NOMO-1 treated with DMSO at 0.1 percent for 48 hours (cell line): ENCODE measurements at regions not wholly inside any gene's neighbourhood (a gene's known extent, or its start where the extent isn't known, plus 50 kb on each side); places are given as distances from the start of the nearest gene placed in this dataset.
"Not testable (repeated sequence)": the region's sequence is repeated elsewhere in the genome, so short reads cannot be mapped to it uniquely, and the experiment has no call there.

Experiments used
- DNase-seq: peaks from one replicate; lab custom pipeline; 2025; ENCODE audit not compliant: unreplicated experiment; lab: John Stamatoyannopoulos, UW

- no peak for DNase-seq
These were observed 756.5 kb downstream of the C4orf33 start for GRCh38 chr4:129852434-129852833.

DNA sequence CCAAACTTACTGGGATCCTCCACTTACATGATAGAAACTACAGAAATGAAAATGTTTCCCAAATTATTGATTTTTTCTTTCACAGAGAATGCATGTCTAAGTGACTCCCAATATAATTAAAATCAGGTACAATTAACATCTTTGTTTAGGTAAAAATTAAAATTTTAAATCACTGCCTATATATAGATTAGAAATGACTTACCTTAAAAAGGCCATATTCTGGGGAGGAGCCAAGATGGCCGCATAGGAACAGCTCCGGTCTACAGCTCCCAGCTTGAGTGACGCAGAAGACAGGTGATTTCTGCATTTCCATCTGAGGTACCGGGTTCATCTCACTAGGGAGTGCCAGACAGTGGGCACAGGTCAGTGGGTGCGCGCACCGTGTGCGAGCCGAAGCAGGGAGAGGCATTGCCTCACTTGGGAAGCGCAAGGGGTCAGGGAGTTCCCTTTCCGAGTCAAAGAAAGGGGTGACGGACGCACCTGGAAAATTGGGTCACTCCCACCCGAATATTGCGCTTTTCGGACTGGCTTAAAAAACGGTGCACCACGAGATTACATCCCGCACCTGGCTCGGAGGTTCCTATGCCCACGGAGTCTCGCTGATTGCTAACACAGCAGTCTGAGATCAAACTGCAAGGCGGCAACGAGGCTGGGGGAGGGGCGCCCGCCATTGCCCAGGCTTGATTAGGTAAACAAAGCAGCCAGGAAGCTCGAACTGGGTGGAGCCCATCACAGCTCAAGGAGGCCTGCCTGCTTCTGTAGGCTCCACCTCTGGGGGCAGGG, 757.9 kb downstream of the C4orf33 start:
- DNase-seq: not testable (repeated sequence)

DNA sequence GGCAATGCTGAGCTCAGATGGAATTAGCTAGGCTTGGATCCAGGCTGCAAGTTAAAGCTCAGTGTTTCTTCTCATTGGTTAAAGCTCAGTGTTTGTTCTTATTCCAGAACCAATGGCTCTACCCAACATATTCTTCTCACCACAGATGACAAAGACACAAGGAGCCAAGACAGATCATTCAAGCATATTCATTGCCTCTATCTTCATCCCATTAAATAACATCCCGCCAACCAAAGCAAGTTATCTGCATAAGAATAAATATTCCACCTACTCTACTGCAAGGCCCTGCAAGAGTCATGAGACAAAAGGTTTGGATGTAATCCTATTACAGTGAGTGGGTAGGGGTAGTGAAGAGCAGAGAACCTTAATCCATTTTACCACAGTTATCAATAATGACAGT, 766.5 kb downstream of the C4orf33 start:
- DNase-seq: no peak

- no peak for DNase-seq
These were observed 767.3 kb downstream of the C4orf33 start for GRCh38 chr4:129863206-129863605.

GRCh38 chr4:129883996-129884395, 788.0 kb downstream of the C4orf33 start:
- DNase-seq: no peak

- no peak for DNase-seq
These were observed 801.2 kb downstream of the C4orf33 start for GRCh38 chr4:129897111-129897510.

- DNase-seq: no peak
These were observed 803.9 kb downstream of the C4orf33 start for GRCh38 chr4:129899849-129900248.

GRCh38 chr4:129900430-129900953, 804.5 kb downstream of the C4orf33 start:
- no peak for DNase-seq

DNA sequence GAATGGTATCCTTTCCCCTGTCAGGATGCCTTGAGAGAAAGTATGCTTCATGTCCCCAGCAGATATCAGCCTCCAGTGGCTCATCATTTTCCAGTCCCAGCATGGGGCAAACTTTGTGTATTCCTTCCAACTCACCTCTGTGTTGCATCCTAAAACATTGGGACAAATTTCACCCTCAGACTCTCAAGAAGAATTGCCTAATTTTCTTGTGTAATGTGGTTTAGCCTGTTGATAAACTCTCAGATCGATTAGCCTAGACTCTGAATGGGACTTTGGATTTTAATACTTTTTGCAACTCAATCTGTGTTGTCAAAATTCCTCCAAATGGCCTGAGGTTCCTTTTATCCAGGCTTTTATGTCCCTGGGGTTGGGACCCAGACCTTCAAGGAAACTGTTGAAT, 805.3 kb downstream of the C4orf33 start:
- DNase-seq: no peak

- DNase-seq: no peak
These were observed 807.9 kb downstream of the C4orf33 start for GRCh38 chr4:129903861-129904260.

GRCh38 chr4:129905256-129905655, 809.3 kb downstream of the C4orf33 start:
- DNase-seq: no peak

GRCh38 chr4:129908117-129908516, 812.2 kb downstream of the C4orf33 start:
- no peak for DNase-seq

GRCh38 chr4:129916991-129917390, 821.0 kb downstream of the C4orf33 start:
- no peak for DNase-seq

DNA sequence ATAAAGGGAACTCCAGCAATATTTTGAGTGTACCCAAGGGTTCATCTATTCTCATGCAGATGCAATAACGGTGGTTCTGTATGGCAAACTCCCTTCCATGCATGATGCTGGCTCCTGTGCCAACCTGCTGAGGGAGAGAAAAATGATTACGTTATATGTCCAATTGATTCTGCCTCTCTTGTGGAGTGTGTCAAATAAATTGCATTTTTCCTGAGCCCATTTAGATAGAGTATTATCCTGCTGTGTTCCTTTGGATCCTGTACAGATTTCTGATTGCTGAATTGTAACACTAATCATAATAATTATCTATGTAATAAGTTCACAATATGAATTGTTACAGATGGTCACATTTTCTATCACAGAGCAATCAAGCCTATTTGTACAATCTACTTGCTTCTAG, 821.7 kb downstream of the C4orf33 start:
- DNase-seq: no peak

DNA sequence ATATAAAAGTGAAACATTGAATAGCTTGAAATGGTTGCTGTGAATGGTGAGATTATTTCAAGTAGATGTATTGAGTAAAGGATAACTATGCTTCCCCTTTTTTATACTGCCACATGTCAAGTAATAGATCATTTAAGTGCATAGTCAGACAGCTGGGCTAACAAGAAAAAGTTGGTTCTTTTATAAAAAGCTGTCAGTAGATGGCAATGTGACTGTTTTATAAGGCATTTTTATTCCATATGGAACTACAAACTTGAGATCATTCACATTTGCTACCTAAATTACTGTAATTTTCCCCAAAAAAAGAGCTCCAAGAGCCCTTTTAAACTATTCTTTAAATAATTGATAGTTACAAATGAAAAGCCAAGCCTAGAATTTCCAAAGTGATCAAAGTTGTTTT, 831.0 kb downstream of the C4orf33 start:
- peak; percentile 71 for DNase-seq

DNA sequence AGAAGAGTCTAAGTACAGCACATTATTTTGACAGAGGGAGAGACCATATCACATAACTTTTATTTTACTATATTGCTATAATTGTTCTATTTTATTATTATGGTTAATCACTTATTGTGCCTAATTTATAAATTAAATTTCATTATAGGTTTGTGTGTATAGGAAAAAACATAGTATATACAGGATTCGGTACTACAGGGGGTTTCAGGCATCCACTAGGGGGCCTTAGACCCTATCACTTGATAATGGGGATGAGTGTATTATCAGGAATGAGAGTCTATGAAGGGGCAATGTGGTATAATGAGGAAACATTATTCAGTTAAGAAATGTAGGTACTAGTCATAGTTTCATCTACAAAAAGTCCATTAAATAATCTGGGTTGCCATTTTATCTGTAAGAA, 833.1 kb downstream of the C4orf33 start:
- no peak for DNase-seq

DNA sequence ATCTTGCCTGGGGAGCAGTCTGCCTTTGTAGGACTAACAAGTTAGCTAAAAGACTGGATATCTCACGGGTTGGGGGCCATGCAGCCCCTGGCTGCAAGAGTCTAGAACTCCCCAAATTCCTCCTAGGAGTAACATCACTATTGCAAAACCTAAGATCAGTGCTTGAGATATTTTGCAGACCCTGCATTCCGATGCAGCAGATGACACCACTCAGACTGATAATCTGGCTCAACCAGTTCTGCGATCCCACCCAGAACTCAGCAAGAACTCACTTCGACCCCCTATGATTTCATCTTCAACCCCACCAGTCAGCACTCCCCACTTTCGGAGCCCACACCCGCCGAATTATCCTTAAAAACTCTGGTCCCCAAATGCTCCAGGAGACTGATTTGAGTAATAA, 834.0 kb downstream of the C4orf33 start:
- no peak for DNase-seq

GRCh38 chr4:129950217-129950616, 854.3 kb downstream of the C4orf33 start:
- peak; percentile 3 for DNase-seq

- no peak for DNase-seq
These were observed 870.2 kb downstream of the C4orf33 start for GRCh38 chr4:129966175-129966574.

- no peak for DNase-seq
These were observed 872.4 kb downstream of the C4orf33 start for GRCh38 chr4:129968366-129968765.

GRCh38 chr4:129968778-129969177, 872.8 kb downstream of the C4orf33 start:
- DNase-seq: no peak

- DNase-seq: no peak
These were observed 874.8 kb downstream of the C4orf33 start for GRCh38 chr4:129970801-129971200.

- no peak for DNase-seq
These were observed 875.5 kb downstream of the C4orf33 start for GRCh38 chr4:129971419-129971818.
